Type B pancreatic cell (in vitro differentiated cells): ENCODE measurements at regions not wholly inside any gene's neighbourhood (a gene's known extent, or its start where the extent isn't known, plus 50 kb on each side); places are given as distances from the start of the nearest gene placed in this dataset.

Experiments
- DNase-seq: peaks from one replicate; pipeline ENCODE4 v3.0.0; 2021; ENCODE audit warnings: mixed read lengths; ENCODE audit not compliant: unreplicated experiment; ENCODE audit errors: extremely low spot score
- H3K27ac Mint-ChIP-seq: 2 replicates; pipeline ENCODE4 v1.8.0; 2021; ENCODE audit warnings: mild to moderate bottlenecking, mixed read lengths
- H3K27me3 Mint-ChIP-seq: 2 replicates; pipeline ENCODE4 v1.8.0; 2021; ENCODE audit warnings: mixed read lengths
- H3K36me3 Mint-ChIP-seq: 2 replicates; pipeline ENCODE4 v1.8.0; 2021; ENCODE audit warnings: mixed read lengths
- H3K4me1 Mint-ChIP-seq: one replicate; pipeline ENCODE4 v1.8.0; 2021; ENCODE audit warnings: mixed read lengths; ENCODE audit not compliant: unreplicated experiment
- H3K4me3 Mint-ChIP-seq: 2 replicates; pipeline ENCODE4 v1.8.0; 2021; ENCODE audit warnings: mild to moderate bottlenecking, mixed read lengths
- H3K9me3 Mint-ChIP-seq: 2 replicates; pipeline ENCODE4 v1.8.0; 2021; ENCODE audit warnings: mixed read lengths
- CTCF ChIP-seq: fragments of 200-600 bp; sonication (generic); conservative IDR thresholded peaks from 2 replicates; pipeline ENCODE4 v1.5.0; 2021; ENCODE audit warnings: antibody characterized with exemption, mild to moderate bottlenecking

DNA sequence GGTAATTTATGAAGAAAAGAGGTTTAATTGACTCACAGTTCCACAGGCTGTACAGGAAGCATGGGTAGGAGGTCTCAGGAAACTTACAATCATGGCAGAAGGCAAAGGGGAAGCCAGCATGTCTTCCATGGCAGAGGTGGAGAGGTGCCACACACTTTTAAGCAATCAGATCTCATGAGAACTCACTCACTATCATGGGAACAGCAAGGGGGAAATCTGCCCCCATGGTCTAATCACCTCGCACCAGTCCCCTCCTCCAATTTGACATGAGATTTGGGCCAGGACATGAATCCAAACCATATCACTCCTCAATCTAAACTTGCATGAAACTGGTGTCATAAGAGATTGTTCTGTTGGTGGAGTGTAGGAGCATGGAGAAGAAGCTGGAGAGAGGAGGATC is 51.6 kb upstream of the CCN6 start:
- no peak for TF ChIP-seq CTCF
- no peaks in the 10 kb centered on the region for H3K9me3 Mint-ChIP-seq
- H3K4me1 Mint-ChIP-seq, result peaks cover 11% of the 10 kb centered on the region
- H3K27ac Mint-ChIP-seq, result no peak overlapping the region
- no peaks in the 10 kb centered on the region for H3K36me3 Mint-ChIP-seq
- no peaks in the 10 kb centered on the region for H3K27me3 Mint-ChIP-seq
- DNase-seq, result no peak
- H3K4me3 Mint-ChIP-seq, result no peak overlapping the region
